ENCODE measurements at regions not wholly inside any gene's neighbourhood (a gene's known extent, or its start where the extent isn't known, plus 50 kb on each side); places are given as distances from the start of the nearest gene placed in this dataset.

DNA sequence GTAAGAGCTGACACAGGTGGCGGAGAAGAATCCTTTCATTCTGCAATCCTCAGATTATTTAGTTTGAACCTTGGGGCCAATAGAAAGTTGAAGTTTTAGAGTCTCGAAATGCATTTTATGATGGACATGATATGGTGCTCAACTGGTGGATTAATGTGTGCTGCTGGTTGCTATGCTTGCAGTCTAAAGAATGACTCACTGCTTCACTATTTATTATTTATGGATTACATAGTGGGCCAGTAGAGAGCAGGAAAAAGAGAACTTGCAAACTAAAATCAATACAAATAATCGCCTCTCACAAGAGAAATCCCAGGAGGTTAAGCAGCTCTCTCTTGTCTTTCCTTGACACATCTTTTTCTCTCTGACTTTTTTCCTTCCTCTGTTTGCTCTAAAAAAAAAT, 2326.8 kb upstream of the AGA start:
- TF ChIP-seq EZH2 (IDR thresholded peaks at IDR 0.05; ENCODE audit: borderline replicate concordance, low read depth, low read length, poor library complexity, severe bottlenecking): no peak
- no peak for TF ChIP-seq CTCF (conservative IDR thresholded peaks at IDR 0.05; ENCODE audit: low read depth, low read length)
- intact Hi-C loops (cut with micrococcal nuclease; ENCODE audit: unreplicated experiment): no loop called here
- DNase-seq (ENCODE audit: low spot score): no peak
- POLR2A ChIA-PET (ENCODE audit: low non-redundant PET): no interaction called here
- Histone ChIP-seq H3K4me3 (ENCODE audit: low read depth, low read length, poor library complexity, severe bottlenecking) (no peak overlapping the region), H3K27ac (ENCODE audit: low read depth, low read length, poor library complexity, severe bottlenecking) (no peak overlapping the region), H3K9me3 (ENCODE audit: low read depth, low read length, poor library complexity, severe bottlenecking) (peaks cover 3% of the 10 kb centered on the region), H3K36me3 (ENCODE audit: insufficient read depth, low read length, poor library complexity, severe bottlenecking) (no peaks in the 10 kb centered on the region), H3K4me1 (ENCODE audit: insufficient read depth, low read length, poor library complexity, severe bottlenecking) (no peaks in the 10 kb centered on the region), H3K27me3 (replicated peaks; ENCODE audit: insufficient read depth, low read depth, low read length, poor library complexity) (no peaks in the 10 kb centered on the region)
- BruUV-seq (replicated peaks): no TSS peak
- CTCF ChIA-PET: no interaction called here

GRCh38 chr4:179797738-179798137, 2355.5 kb upstream of the AGA start:
- H3K9me3 ChIP-seq (ENCODE audit: low read depth, low read length, poor library complexity, severe bottlenecking): no peaks in the 10 kb centered on the region
- no peaks in the 10 kb centered on the region for H3K4me1 ChIP-seq (ENCODE audit: insufficient read depth, low read length, poor library complexity, severe bottlenecking)
- no peak for DNase-seq (ENCODE audit: low spot score)
- H3K36me3 ChIP-seq (ENCODE audit: insufficient read depth, low read length, poor library complexity, severe bottlenecking): no peaks in the 10 kb centered on the region
- no peak overlapping the region for H3K4me3 ChIP-seq (ENCODE audit: low read depth, low read length, poor library complexity, severe bottlenecking)
- CTCF ChIA-PET: no interaction called here
- no peaks in the 10 kb centered on the region for H3K27me3 ChIP-seq (replicated peaks; ENCODE audit: insufficient read depth, low read depth, low read length, poor library complexity)
- POLR2A ChIA-PET (ENCODE audit: low non-redundant PET): no interaction called here
- TF ChIP-seq EZH2 (IDR thresholded peaks at IDR 0.05; ENCODE audit: borderline replicate concordance, low read depth, low read length, poor library complexity, severe bottlenecking): no peak
- TF ChIP-seq CTCF (conservative IDR thresholded peaks at IDR 0.05; ENCODE audit: low read depth, low read length): no peak
- intact Hi-C loops (cut with micrococcal nuclease; ENCODE audit: unreplicated experiment): no loop called here
- no peak overlapping the region for H3K27ac ChIP-seq (ENCODE audit: low read depth, low read length, poor library complexity, severe bottlenecking)
- no TSS peak for BruUV-seq (replicated peaks)

- intact Hi-C loops (cut with micrococcal nuclease; ENCODE audit: unreplicated experiment): no loop called here
- no TSS peak for BruUV-seq (replicated peaks)
These were observed 2361.6 kb upstream of the AGA start for GRCh38 chr4:179803857-179804256.

More at GRCh38 chr4:179803857-179804256, 2361.6 kb upstream of the AGA start:
- Histone ChIP-seq H3K27me3 (replicated peaks; ENCODE audit: insufficient read depth, low read depth, low read length, poor library complexity) (no peaks in the 10 kb centered on the region), H3K27ac (ENCODE audit: low read depth, low read length, poor library complexity, severe bottlenecking) (no peak overlapping the region), H3K4me1 (ENCODE audit: insufficient read depth, low read length, poor library complexity, severe bottlenecking) (no peaks in the 10 kb centered on the region), H3K9me3 (ENCODE audit: low read depth, low read length, poor library complexity, severe bottlenecking) (no peaks in the 10 kb centered on the region), H3K4me3 (ENCODE audit: low read depth, low read length, poor library complexity, severe bottlenecking) (no peak overlapping the region), H3K36me3 (ENCODE audit: insufficient read depth, low read length, poor library complexity, severe bottlenecking) (no peaks in the 10 kb centered on the region)
- POLR2A ChIA-PET (ENCODE audit: low non-redundant PET): no interaction called here
- TF ChIP-seq EZH2 (IDR thresholded peaks at IDR 0.05; ENCODE audit: borderline replicate concordance, low read depth, low read length, poor library complexity, severe bottlenecking): no peak
- no peak for TF ChIP-seq CTCF (conservative IDR thresholded peaks at IDR 0.05; ENCODE audit: low read depth, low read length)
- CTCF ChIA-PET: no interaction called here
- no peak for DNase-seq (ENCODE audit: low spot score)
